ENCODE measurements at regions not wholly inside any gene's neighbourhood (a gene's known extent, or its start where the extent isn't known, plus 50 kb on each side); places are given as distances from the start of the nearest gene placed in this dataset.

GRCh38 chr2:123093199-123093598 lies 931.9 kb upstream of the CNTNAP5 start:
- TF ChIP-seq CTCF (IDR thresholded peaks at IDR 0.05; ENCODE audit: insufficient read depth, low read length) (no peak), GABPA (IDR thresholded peaks at IDR 0.05; ENCODE audit: low read depth) (no peak), POLR2AphosphoS5 (IDR thresholded peaks at IDR 0.05; ENCODE audit: low read depth) (no peak), SPI1 (IDR thresholded peaks at IDR 0.05; ENCODE audit: borderline replicate concordance, low read depth) (no peak)
- TF ChIP-seq, protein P1, sequence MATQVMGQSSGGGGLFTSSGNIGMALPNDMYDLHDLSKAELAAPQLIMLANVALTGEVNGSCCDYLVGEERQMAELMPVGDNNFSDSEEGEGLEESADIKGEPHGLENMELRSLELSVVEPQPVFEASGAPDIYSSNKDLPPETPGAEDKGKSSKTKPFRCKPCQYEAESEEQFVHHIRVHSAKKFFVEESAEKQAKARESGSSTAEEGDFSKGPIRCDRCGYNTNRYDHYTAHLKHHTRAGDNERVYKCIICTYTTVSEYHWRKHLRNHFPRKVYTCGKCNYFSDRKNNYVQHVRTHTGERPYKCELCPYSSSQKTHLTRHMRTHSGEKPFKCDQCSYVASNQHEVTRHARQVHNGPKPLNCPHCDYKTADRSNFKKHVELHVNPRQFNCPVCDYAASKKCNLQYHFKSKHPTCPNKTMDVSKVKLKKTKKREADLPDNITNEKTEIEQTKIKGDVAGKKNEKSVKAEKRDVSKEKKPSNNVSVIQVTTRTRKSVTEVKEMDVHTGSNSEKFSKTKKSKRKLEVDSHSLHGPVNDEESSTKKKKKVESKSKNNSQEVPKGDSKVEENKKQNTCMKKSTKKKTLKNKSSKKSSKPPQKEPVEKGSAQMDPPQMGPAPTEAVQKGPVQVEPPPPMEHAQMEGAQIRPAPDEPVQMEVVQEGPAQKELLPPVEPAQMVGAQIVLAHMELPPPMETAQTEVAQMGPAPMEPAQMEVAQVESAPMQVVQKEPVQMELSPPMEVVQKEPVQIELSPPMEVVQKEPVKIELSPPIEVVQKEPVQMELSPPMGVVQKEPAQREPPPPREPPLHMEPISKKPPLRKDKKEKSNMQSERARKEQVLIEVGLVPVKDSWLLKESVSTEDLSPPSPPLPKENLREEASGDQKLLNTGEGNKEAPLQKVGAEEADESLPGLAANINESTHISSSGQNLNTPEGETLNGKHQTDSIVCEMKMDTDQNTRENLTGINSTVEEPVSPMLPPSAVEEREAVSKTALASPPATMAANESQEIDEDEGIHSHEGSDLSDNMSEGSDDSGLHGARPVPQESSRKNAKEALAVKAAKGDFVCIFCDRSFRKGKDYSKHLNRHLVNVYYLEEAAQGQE (IDR thresholded peaks at IDR 0.05; ENCODE audit: insufficient replicate concordance, low read depth) = no peak

Data from HL-60 (cell line).